GM12864 (cell line): ENCODE measurements at regions not wholly inside any gene's neighbourhood (a gene's known extent, or its start where the extent isn't known, plus 50 kb on each side); places are given as distances from the start of the nearest gene placed in this dataset.

ENCODE experiments used
- DNase-seq: peaks from one replicate; pipeline ENCODE4 v3.0.0-alpha.2; 2011; ENCODE audit warnings: low read depth
- H3K4me3 ChIP-seq: 2 replicates; pipeline ENCODE4 v1.5.1; 2011; ENCODE audit warnings: mild to moderate bottlenecking, low read depth, low read length, control low read depth
- TF ChIP-seq, protein P1 (sequence below): IDR thresholded peaks from 2 replicates; pipeline ENCODE4 v1.5.1; 2011; ENCODE audit warnings: low read depth, mild to moderate bottlenecking, moderate library complexity, low read length, control low read depth, inconsistent platforms; ENCODE audit errors: missing control alignments

DNA sequence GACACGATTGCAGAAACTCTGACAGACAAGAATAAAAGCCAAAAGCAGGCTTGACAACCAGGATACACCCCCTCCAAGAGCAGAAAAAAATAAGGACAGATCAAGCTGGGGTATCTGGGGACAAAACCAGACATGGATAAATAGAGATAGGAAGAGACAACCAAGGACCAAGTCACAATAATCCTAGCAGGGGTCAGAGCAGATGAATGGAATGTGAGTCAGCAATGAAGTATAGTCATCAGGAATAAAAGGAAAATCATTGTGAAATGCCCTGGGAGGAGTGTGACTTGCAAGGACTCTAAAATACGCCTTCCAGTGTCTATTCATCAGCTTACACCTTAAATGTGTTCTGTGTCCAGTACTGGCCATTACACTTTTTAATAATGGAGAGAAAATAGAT is 206.8 kb downstream of the CAAP1 start:
- DNase-seq, result no peak
- H3K4me3 ChIP-seq, result no peak overlapping the region

DNA sequence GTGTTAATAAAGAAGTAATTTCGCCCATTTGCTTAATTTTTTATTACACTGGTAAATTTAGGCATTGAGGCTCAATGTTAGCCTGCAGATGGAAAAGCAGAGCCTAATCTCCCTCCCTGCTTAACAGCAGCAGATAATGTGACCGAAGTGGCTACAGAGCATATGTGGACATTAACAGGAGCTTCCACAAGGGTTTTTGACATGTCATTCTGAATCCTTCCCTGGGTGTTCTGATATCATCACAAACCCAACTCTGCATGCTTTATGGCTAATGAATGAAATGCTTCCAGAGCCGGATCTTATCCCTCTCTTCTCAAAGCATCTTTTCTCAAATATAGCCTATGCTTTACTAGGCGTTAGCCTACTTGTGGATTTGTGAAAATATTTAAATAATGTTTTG is 208.6 kb downstream of the CAAP1 start:
- TF ChIP-seq, protein P1, sequence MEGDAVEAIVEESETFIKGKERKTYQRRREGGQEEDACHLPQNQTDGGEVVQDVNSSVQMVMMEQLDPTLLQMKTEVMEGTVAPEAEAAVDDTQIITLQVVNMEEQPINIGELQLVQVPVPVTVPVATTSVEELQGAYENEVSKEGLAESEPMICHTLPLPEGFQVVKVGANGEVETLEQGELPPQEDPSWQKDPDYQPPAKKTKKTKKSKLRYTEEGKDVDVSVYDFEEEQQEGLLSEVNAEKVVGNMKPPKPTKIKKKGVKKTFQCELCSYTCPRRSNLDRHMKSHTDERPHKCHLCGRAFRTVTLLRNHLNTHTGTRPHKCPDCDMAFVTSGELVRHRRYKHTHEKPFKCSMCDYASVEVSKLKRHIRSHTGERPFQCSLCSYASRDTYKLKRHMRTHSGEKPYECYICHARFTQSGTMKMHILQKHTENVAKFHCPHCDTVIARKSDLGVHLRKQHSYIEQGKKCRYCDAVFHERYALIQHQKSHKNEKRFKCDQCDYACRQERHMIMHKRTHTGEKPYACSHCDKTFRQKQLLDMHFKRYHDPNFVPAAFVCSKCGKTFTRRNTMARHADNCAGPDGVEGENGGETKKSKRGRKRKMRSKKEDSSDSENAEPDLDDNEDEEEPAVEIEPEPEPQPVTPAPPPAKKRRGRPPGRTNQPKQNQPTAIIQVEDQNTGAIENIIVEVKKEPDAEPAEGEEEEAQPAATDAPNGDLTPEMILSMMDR, result no peak
- DNase-seq, result no peak
- no peak overlapping the region for H3K4me3 ChIP-seq

More for the DNA sequence above, 206.8 kb downstream of the CAAP1 start:
- TF ChIP-seq, protein P1, result no peak

DNA sequence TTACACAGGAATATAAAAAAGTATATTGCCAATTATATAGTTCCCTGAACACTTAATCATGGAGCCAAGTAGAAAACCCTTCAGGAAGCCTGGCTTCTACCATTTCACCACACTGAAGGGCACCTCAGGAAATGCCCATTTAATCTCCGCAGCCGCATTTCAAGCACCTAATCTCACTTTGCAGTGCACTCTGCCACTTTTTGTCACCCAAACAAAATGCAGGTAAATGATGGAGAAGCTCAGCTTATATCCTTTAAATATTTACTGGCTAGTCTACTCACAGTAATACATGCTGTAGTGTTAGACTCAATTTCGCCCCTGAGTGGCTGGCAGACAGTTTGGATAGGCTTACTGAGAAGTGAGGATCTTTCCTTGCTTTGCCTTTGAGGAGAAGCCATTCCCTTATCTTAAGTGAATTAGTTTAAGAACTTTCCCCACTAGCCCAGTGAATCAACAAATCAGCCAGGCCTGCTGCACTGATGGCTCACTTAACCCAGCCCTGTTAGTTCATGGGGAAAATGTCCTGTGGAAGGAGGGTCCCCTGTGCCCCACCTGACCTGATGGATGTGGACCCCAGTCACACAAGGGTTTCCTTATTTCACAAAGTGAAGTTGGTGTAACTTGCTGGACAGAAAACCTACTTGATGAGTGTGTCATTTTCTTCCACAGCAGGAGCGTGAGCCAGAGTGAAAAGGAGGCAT is 209.7 kb downstream of the CAAP1 start:
- TF ChIP-seq, protein P1, result no peak
- no peak overlapping the region for H3K4me3 ChIP-seq
- no peak for DNase-seq

DNA sequence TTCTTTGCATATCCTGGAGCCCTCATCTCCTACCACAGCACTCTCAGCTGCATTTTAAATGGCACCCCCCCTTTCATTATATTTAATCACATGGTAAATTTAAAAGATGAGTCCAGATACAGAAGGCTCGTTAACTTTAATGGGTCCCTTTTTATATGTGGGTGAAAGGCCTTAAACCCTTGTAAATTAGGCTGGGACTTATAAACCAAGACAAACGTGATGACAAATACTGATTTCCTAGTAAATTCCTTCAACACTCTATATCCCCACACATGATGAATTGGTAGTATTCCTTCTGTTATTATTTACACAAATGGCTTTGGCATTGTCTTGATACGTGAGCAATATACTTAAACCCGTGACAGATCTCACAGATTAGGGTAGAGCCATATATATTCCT is 210.6 kb downstream of the CAAP1 start:
- no peak for DNase-seq
- TF ChIP-seq, protein P1, result no peak
- H3K4me3 ChIP-seq, result no peak overlapping the region

DNA sequence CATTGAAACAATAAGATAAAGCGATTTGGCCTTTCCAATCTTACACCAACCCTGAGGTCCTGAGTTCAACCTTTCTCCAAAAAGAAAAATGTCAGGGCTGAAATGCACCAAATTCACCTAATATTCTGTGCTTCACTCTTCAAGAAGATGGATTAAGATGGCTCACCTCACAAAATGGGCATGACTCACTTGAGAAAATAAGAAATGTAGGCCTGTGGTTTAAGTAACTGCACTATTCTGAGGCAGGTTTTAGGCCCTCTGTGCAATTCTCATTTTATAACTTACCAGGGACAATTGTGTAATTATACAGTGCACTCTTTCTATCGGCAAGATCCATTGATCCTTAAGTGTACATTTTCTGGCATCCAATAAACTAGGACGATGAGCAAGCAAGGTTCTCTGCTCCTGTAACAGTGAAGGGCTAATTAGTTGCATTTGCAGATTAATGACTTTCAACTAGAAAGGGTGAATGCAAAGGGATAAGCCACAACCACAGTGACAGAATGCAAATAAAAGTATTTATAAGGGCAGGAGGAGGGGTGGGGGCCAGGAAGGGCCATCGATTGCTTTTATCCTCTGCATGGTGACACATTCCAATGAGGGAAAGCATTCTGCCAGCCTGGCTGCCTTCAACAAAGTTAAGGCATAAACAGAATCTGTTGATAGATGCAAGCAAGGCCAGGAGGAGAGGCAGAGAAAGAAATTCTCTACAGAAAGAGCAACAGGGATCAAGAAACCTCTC is 214.5 kb downstream of the CAAP1 start:
- no peak for DNase-seq
- TF ChIP-seq, protein P1, result no peak
- no peak overlapping the region for H3K4me3 ChIP-seq

DNA sequence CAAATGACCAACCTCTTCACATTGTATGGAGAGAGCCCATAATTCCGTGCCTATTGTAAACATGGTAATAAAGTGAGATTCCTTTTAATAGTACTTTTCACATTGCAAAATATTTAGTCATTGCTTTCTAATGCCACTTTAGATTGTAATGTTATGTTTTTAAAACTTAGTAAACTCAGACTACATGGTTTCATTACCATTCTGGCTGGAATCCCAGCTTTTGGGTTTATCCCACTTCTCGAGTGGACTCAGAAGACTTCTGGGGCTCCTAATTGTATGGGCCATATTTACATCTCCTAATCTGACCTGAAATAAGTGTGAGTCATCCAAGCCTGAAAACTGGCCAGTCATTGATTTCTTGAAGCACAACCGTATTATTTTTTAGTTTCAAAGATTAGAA is 217.6 kb downstream of the CAAP1 start:
- DNase-seq, result no peak
- no peak overlapping the region for H3K4me3 ChIP-seq
- TF ChIP-seq, protein P1, result no peak
